ENCODE measurements at regions not wholly inside any gene's neighbourhood (a gene's known extent, or its start where the extent isn't known, plus 50 kb on each side); places are given as distances from the start of the nearest gene placed in this dataset.
A peak's percentile ranks its signal among the peaks of the same experiment; 100 is the strongest.

GRCh38 chr14:85234156-85235025 is 295.6 kb upstream of the FLRT2 start:
- no peak for DNase-seq

- no peak for DNase-seq
Measured at GRCh38 chr14:85235868-85236267, 294.1 kb upstream of the FLRT2 start.

GRCh38 chr14:85236296-85236695 is 293.6 kb upstream of the FLRT2 start:
- no peak for DNase-seq

GRCh38 chr14:85239791-85240190 is 290.2 kb upstream of the FLRT2 start:
- no peak for DNase-seq

- DNase-seq: peak; percentile 51
Measured at GRCh38 chr14:85241022-85241855, 288.7 kb upstream of the FLRT2 start.

GRCh38 chr14:85242666-85243065 is 287.3 kb upstream of the FLRT2 start:
- no peak for DNase-seq

- DNase-seq: no peak
Measured at GRCh38 chr14:85243321-85243720, 286.6 kb upstream of the FLRT2 start.

- no peak for DNase-seq
Measured at GRCh38 chr14:85247071-85247470, 282.9 kb upstream of the FLRT2 start.

- no peak for DNase-seq
Measured at GRCh38 chr14:85248881-85249635, 280.9 kb upstream of the FLRT2 start.

GRCh38 chr14:85250414-85251189 is 279.3 kb upstream of the FLRT2 start:
- DNase-seq: no peak

GRCh38 chr14:85252011-85252410 is 277.9 kb upstream of the FLRT2 start:
- DNase-seq: no peak

GRCh38 chr14:85254711-85255110 is 275.2 kb upstream of the FLRT2 start:
- no peak for DNase-seq

- no peak for DNase-seq
Measured at GRCh38 chr14:85257287-85257686, 272.7 kb upstream of the FLRT2 start.

GRCh38 chr14:85263916-85264675 is 265.8 kb upstream of the FLRT2 start:
- no peak for DNase-seq

- no peak for DNase-seq
Measured at GRCh38 chr14:85273099-85273677, 256.8 kb upstream of the FLRT2 start.

GRCh38 chr14:85273952-85274351 is 256.0 kb upstream of the FLRT2 start:
- DNase-seq: no peak

- DNase-seq: no peak
Measured at GRCh38 chr14:85276161-85276978, 253.6 kb upstream of the FLRT2 start.

- no peak for DNase-seq
Measured at GRCh38 chr14:85276979-85277228, 253.0 kb upstream of the FLRT2 start.

- no peak for DNase-seq
Measured at GRCh38 chr14:85279407-85279806, 250.5 kb upstream of the FLRT2 start.

- no peak for DNase-seq
Measured at GRCh38 chr14:85280074-85280473, 249.9 kb upstream of the FLRT2 start.

- DNase-seq: no peak
Measured at GRCh38 chr14:85281921-85282320, 248.0 kb upstream of the FLRT2 start.

Data from NCI-H2107 (cell line).